CD4-positive, alpha-beta T cell (primary cell): ENCODE measurements at regions not wholly inside any gene's neighbourhood (a gene's known extent, or its start where the extent isn't known, plus 50 kb on each side); places are given as distances from the start of the nearest gene placed in this dataset.

Experiments
- ATAC-seq: fragments of 200-7000 bp; cut with Tn5 transposase; one replicate; pipeline ENCODE4 v1.10.0; 2022; ENCODE audit warnings: mild to moderate bottlenecking; ENCODE audit not compliant: poor library complexity
- CTCF ChIA-PET: fragments of 350-600 bp; sonication (Branson Sonifier 250); formaldehyde crosslinking; loops from one replicate; lab custom pipeline; 2021; ENCODE audit warnings: antibody characterized with exemption, inconsistent platforms; lab: Charles Lee
- POLR2A ChIA-PET: fragments of 350-600 bp; sonication (Branson Sonifier 250); formaldehyde crosslinking; loops from one replicate; lab custom pipeline; 2021; ENCODE audit warnings: antibody characterized with exemption, inconsistent platforms; lab: Charles Lee
- DNase-seq, 14 experiments: peaks; one replicate each; pipeline ENCODE4 v3.0.0-alpha.2; 2013 to 2020; ENCODE audit warnings: mixed read lengths in 2 of 14
- H3K27ac ChIP-seq, 2 donors: one replicate each; pipeline versions ENCODE4 v1.5.1 to v1.7.0; 2013; ENCODE audit warnings: low read length in 2 of 2, low read depth in 1 of 2, mild to moderate bottlenecking in 1 of 2
- H3K27me3 ChIP-seq, 2 experiments: 1 replicate in 1 of 2; 2 replicates in 1 of 2; pipeline versions ENCODE4 v1.6.1 to v1.7.0; 2013; ENCODE audit warnings: low read length in 2 of 2, control low read depth in 1 of 2, mild to moderate bottlenecking in 1 of 2, moderate library complexity in 1 of 2; ENCODE audit not compliant: insufficient read depth in 2 of 2, control insufficient read depth in 1 of 2
- H3K36me3 ChIP-seq: one replicate; pipeline ENCODE4 v1.6.1; 2013; ENCODE audit warnings: low read length, control low read depth; ENCODE audit not compliant: insufficient read depth
- H3K4me1 ChIP-seq: one replicate; pipeline ENCODE4 v1.6.1; 2013; ENCODE audit warnings: low read length, control low read depth; ENCODE audit not compliant: insufficient read depth
- H3K4me3 ChIP-seq: one replicate; pipeline ENCODE4 v1.5.1; 2013; ENCODE audit warnings: mild to moderate bottlenecking, low read length, moderate library complexity
- H3K9me3 ChIP-seq, 2 experiments: 1 replicate in 1 of 2; 2 replicates in 1 of 2; pipeline versions ENCODE4 v1.6.1 to v1.7.0; 2013; ENCODE audit warnings: low read length in 2 of 2, mild to moderate bottlenecking in 2 of 2, control low read depth in 1 of 2, moderate library complexity in 1 of 2; ENCODE audit not compliant: control insufficient read depth in 1 of 2, insufficient read depth in 1 of 2
- H3K27ac Mint-ChIP-seq: one replicate; pipeline ENCODE4 v1.8.0; 2020; ENCODE audit warnings: mixed read lengths
- H3K27me3 Mint-ChIP-seq: one replicate; pipeline ENCODE4 v1.8.0; 2021; ENCODE audit warnings: mixed read lengths
- H3K36me3 Mint-ChIP-seq: one replicate; pipeline ENCODE4 v1.8.0; 2021; ENCODE audit warnings: low read depth, mixed read lengths
- H3K4me1 Mint-ChIP-seq: one replicate; pipeline ENCODE4 v1.8.0; 2021; ENCODE audit warnings: low read depth, mixed read lengths
- H3K4me3 Mint-ChIP-seq: one replicate; pipeline ENCODE4 v1.8.0; 2020; ENCODE audit warnings: mild to moderate bottlenecking, mixed read lengths
- H3K9me3 Mint-ChIP-seq: one replicate; pipeline ENCODE4 v1.8.0; 2020; ENCODE audit warnings: mixed read lengths
- CTCF ChIP-seq: fragments of 200-600 bp; IDR thresholded peaks from one replicate; pipeline ENCODE4 v1.8.0; 2022; ENCODE audit warnings: antibody characterized with exemption, mild to moderate bottlenecking
- intact Hi-C, 2 experiments: fragments of 100-400 bp; cut with DNase I in 1 of 2; cut with micrococcal nuclease in 1 of 2; formaldehyde crosslinking; loops; one replicate each; pipeline versions ENCODE4 v1.15.1 to v1.9.0; 2023 to 2025; cut with DNase I, micrococcal nuclease

GRCh38 chr6:123747515-123747914 is 56.1 kb upstream of the NKAIN2 start:
- DNase-seq (no peak), ATAC-seq (no peak)
- Mint-ChIP-seq H3K27me3 (no peaks in the 10 kb centered on the region), H3K9me3 (peaks cover 6% of the 10 kb centered on the region), H3K27ac (no peak overlapping the region), H3K4me1 (no peaks in the 10 kb centered on the region), H3K4me3 (no peak overlapping the region), H3K36me3 (no peaks in the 10 kb centered on the region)
- POLR2A ChIA-PET: no interaction called here
- CTCF ChIA-PET: interaction anchor here (0.6 kb wide), 1 partner anchor 103 kb away, joined by 3 read pairs; no protein-coding TSS in a partner anchor
- no peaks in the 10 kb centered on the region for H3K9me3 ChIP-seq
- no peak overlapping the region for H3K27ac ChIP-seq
- no peak overlapping the region for H3K4me3 ChIP-seq
- H3K27me3 ChIP-seq: no peaks in the 10 kb centered on the region
- H3K4me1 ChIP-seq: no peaks in the 10 kb centered on the region
- intact Hi-C loops: loop anchor here in 1 of 2 experiments (10.0 kb wide), 1 partner anchor 1737 kb away; no protein-coding TSS in a partner anchor
- no peak for TF ChIP-seq CTCF
- no peaks in the 10 kb centered on the region for H3K36me3 ChIP-seq

GRCh38 chr6:123745895-123746294 is 57.8 kb upstream of the NKAIN2 start:
- POLR2A ChIA-PET: no interaction called here

GRCh38 chr6:123744840-123745239 is 58.8 kb upstream of the NKAIN2 start:
- Mint-ChIP-seq H3K36me3 (no peaks in the 10 kb centered on the region), H3K4me3 (no peak overlapping the region), H3K9me3 (peaks cover 2% of the 10 kb centered on the region), H3K27ac (no peak overlapping the region), H3K27me3 (no peaks in the 10 kb centered on the region), H3K4me1 (no peaks in the 10 kb centered on the region)
- ATAC-seq: no peak
- Histone ChIP-seq H3K27ac (no peak overlapping the region), H3K36me3 (no peaks in the 10 kb centered on the region), H3K4me1 (no peaks in the 10 kb centered on the region), H3K9me3 (no peaks in the 10 kb centered on the region), H3K4me3 (no peak overlapping the region), H3K27me3 (no peaks in the 10 kb centered on the region)
- DNase-seq: no peak
- CTCF ChIA-PET: no interaction called here
- POLR2A ChIA-PET: no interaction called here
- no peak for TF ChIP-seq CTCF
- intact Hi-C loops: loop anchor here in 1 of 2 experiments (10.0 kb wide), 1 partner anchor 1740 kb away; no protein-coding TSS in a partner anchor

More at GRCh38 chr6:123745895-123746294, 57.8 kb upstream of the NKAIN2 start:
- DNase-seq (no peak), ATAC-seq (no peak)
- H3K27me3 ChIP-seq: no peaks in the 10 kb centered on the region
- intact Hi-C loops: loop anchor here in 1 of 2 experiments (10.0 kb wide), 1 partner anchor 1739 kb away; no protein-coding TSS in a partner anchor
- no peaks in the 10 kb centered on the region for H3K9me3 ChIP-seq
- peaks cover 6% of the 10 kb centered on the region for H3K9me3 Mint-ChIP-seq
- H3K4me1 Mint-ChIP-seq: no peaks in the 10 kb centered on the region
- no peaks in the 10 kb centered on the region for H3K4me1 ChIP-seq
- no peaks in the 10 kb centered on the region for H3K27me3 Mint-ChIP-seq
- H3K4me3 Mint-ChIP-seq: no peak overlapping the region
- CTCF ChIA-PET: no interaction called here
- H3K27ac Mint-ChIP-seq: no peak overlapping the region
- H3K36me3 ChIP-seq: no peaks in the 10 kb centered on the region
- H3K4me3 ChIP-seq: no peak overlapping the region
- no peaks in the 10 kb centered on the region for H3K36me3 Mint-ChIP-seq
- H3K27ac ChIP-seq: no peak overlapping the region
- TF ChIP-seq CTCF: no peak
